ENCODE measurements at regions not wholly inside any gene's neighbourhood (a gene's known extent, or its start where the extent isn't known, plus 50 kb on each side); places are given as distances from the start of the nearest gene placed in this dataset.

GRCh38 chr4:23458054-23458453 lies 431.8 kb downstream of the PPARGC1A start:
- Histone ChIP-seq H3K27ac (no peak overlapping the region), H3K4me1 (no peaks in the 10 kb centered on the region), H3K36me3 (no peaks in the 10 kb centered on the region), H3K9me3 (no peaks in the 10 kb centered on the region), H3K27me3 (no peaks in the 10 kb centered on the region), H3K4me3 (no peak overlapping the region)
- DNase-seq = no peak
- no peak for TF ChIP-seq CTCF (IDR thresholded peaks at IDR 0.05)
- no peak for TF ChIP-seq POLR2A (IDR thresholded peaks at IDR 0.05)
- intact Hi-C loops (cut with DNase I) = no loop called here
- WGBS, 2 donors = 21 to 27% methylated on average over 1 of the region's 1 CpG

DNA sequence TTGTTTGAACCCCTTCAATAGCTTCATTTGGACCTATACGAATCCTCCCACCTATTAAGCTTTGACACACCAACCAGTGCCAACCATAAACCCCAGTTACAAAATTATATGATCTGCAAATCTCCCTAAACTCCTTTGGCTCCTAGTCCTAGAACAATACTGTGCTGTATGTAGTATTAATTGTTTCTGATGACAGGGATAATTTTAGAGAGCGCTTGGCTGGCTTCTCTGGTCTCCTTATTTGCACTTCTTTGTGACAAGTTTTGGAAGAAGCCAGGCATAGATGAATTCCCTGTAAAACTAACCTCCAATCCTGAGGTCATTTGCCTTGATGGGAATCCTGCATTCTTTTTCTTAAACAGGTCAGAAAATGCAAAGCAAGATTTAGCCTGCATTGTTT lies 433.0 kb downstream of the PPARGC1A start:
- no peaks in the 10 kb centered on the region for H3K9me3 ChIP-seq
- WGBS, 2 donors = 42 to 52% methylated on average over 2 of the region's 2 CpGs
- H3K27ac ChIP-seq = no peak overlapping the region
- no peak for TF ChIP-seq CTCF (IDR thresholded peaks at IDR 0.05)
- TF ChIP-seq POLR2A (IDR thresholded peaks at IDR 0.05) = no peak
- H3K4me1 ChIP-seq = no peaks in the 10 kb centered on the region
- H3K4me3 ChIP-seq = no peak overlapping the region
- intact Hi-C loops (cut with DNase I) = no loop called here
- H3K27me3 ChIP-seq = no peaks in the 10 kb centered on the region
- DNase-seq = no peak
- no peaks in the 10 kb centered on the region for H3K36me3 ChIP-seq

DNA sequence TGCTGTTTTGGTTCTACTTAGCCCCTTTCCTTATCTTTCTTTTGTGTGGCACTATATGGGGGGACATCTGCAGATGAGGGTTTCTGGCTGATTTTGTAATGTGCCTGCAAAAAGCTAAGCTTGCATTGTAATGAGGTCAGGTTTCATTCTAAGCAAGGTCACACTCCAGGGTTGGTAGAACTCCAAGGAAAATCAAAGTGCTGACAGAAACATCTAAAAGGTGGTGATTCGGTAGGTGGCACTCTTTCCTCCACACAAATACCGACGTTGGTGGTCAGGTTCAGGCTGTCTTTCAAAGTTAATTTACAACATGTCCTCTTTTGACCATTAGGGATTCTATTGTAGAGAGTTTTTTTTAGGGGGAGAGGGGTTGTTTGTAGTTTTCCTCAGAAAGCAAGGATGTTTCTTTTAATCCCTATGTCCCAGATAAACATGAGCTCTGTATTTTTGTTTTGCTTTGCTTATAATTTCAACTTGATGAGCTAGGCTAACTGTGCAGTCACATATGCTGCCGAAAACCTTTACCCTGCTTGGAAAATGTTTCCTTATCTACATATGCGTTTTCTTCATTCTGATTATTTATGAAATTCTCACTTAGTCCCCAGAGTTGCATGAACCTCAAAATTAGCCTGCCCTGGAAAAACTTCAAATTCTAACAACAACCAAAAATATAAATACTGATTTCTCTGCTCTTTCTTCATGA lies 434.2 kb downstream of the PPARGC1A start:
- intact Hi-C loops (cut with DNase I) = no loop called here
- TF ChIP-seq POLR2A (IDR thresholded peaks at IDR 0.05) (no peak), CTCF (IDR thresholded peaks at IDR 0.05) (no peak)
- H3K36me3 ChIP-seq = no peaks in the 10 kb centered on the region
- H3K4me1 ChIP-seq = no peaks in the 10 kb centered on the region
- WGBS, 2 donors = 26 to 35% methylated on average over 5 of the region's 5 CpGs
- H3K27ac ChIP-seq = no peak overlapping the region
- no peaks in the 10 kb centered on the region for H3K9me3 ChIP-seq
- no peak overlapping the region for H3K4me3 ChIP-seq
- DNase-seq = no peak
- no peaks in the 10 kb centered on the region for H3K27me3 ChIP-seq

GRCh38 chr4:23441530-23442069 lies 448.2 kb downstream of the PPARGC1A start:
- Histone ChIP-seq H3K4me3 (no peak overlapping the region), H3K36me3 (no peaks in the 10 kb centered on the region), H3K27me3 (no peaks in the 10 kb centered on the region), H3K27ac (no peak overlapping the region), H3K9me3 (no peaks in the 10 kb centered on the region), H3K4me1 (no peaks in the 10 kb centered on the region)
- 67 to 79% methylated on average over 1 of the region's 1 CpG for WGBS, 2 donors
- DNase-seq = no peak
- intact Hi-C loops (cut with DNase I) = no loop called here
- TF ChIP-seq POLR2A (IDR thresholded peaks at IDR 0.05) (no peak), CTCF (IDR thresholded peaks at IDR 0.05) (no peak)

DNA sequence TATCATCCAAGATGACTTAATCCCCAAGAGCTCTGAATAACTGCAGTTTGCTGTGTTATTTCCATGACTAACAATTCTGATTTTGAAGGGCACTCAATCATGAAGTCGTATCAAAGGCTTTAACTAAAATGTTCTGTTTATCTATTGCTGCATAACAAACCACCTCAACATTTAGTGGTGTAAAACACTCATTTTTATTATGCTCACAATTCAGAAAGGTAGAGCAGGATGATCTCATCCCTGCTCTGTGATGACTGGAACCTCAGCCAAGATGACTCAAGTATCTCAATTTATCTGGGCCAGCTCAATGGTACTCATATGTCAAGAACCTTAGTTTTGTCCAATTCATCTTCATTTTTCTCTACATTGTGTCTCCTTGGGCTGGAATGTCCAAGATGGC lies 451.1 kb downstream of the PPARGC1A start:
- no peak for DNase-seq
- 9 to 17% methylated on average over 1 of the region's 1 CpG for WGBS, 2 donors
- H3K4me1 ChIP-seq = no peaks in the 10 kb centered on the region
- TF ChIP-seq CTCF (IDR thresholded peaks at IDR 0.05) (no peak), POLR2A (IDR thresholded peaks at IDR 0.05) (no peak)
- no peaks in the 10 kb centered on the region for H3K9me3 ChIP-seq
- H3K27me3 ChIP-seq = no peaks in the 10 kb centered on the region
- no peaks in the 10 kb centered on the region for H3K36me3 ChIP-seq
- H3K4me3 ChIP-seq = no peak overlapping the region
- no peak overlapping the region for H3K27ac ChIP-seq
- intact Hi-C loops (cut with DNase I) = no loop called here
